GM12891 (cell line): ENCODE measurements at regions not wholly inside any gene's neighbourhood (a gene's known extent, or its start where the extent isn't known, plus 50 kb on each side); places are given as distances from the start of the nearest gene placed in this dataset.

Experiments used
- POLR2AphosphoS5 ChIP-seq: IDR thresholded peaks from 2 replicates; pipeline ENCODE4 v1.6.1; 2011; ENCODE audit warnings: low read depth, low read length, control low read depth
- SPI1 ChIP-seq: IDR thresholded peaks from 2 replicates; pipeline ENCODE4 v1.6.1; 2011; ENCODE audit warnings: low read depth, low read length, control low read depth
- TAF1 ChIP-seq: IDR thresholded peaks from 2 replicates; pipeline ENCODE4 v1.6.1; 2011; ENCODE audit warnings: low read depth, low read length, control low read depth

DNA sequence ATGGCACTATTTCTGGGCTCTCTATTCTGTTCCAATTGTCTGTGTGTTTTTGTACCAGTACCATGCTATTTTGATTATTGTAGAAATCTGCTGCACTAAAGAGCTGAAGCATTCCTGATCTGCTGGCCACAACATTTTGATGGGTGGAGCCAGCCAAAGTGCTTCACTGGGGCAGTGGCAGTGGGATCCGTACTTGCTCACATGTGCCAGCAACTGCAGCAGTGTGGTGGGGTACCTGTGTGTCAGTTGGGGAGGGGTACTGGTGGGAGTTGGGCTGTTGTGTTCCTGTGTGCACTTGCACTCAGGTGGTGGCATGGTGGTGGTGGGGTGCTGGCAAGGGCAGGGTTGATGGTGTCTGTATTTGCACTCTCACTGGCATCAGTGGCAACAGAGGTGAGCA is 204.6 kb upstream of the ALG10 start:
- TF ChIP-seq TAF1 (no peak), POLR2AphosphoS5 (no peak), SPI1 (no peak)
